ENCODE measurements at regions not wholly inside any gene's neighbourhood (a gene's known extent, or its start where the extent isn't known, plus 50 kb on each side); places are given as distances from the start of the nearest gene placed in this dataset.
"Not testable (repeated sequence)": the region's sequence is repeated elsewhere in the genome, so short reads cannot be mapped to it uniquely, and the experiment has no call there.

DNA sequence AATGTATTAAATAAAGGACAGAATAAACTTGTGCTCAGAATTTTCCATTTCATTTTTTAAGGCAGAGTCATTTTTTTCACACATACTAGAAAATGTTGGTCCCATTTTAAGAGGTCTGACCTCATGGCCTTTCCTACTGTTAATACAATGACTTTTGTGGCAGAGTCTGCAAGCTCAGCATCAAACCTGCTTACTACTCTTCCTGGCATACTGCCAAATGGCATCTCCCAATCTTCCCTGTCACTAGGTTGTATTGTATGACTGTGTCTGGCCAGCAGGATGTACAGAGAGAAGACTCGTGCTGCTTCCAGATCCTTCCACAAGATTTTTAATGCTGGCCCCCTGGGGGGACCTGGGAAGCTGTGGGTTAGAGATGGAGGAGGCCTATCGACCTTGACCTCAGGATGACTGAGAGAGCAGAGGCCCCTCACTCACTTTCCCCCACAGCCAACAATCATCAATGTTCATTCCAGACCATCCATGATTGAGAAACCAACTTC, 64.7 kb downstream of the BARX1 start:
- Histone ChIP-seq H3K36me3 (ENCODE audit: insufficient read depth, low read length, poor library complexity, severe bottlenecking) (no peaks in the 10 kb centered on the region), H3K27ac (ENCODE audit: low read depth, low read length, poor library complexity, severe bottlenecking) (no peak overlapping the region), H3K27me3 (replicated peaks; ENCODE audit: insufficient read depth, low read depth, low read length, poor library complexity) (no peaks in the 10 kb centered on the region), H3K4me3 (ENCODE audit: low read depth, low read length, poor library complexity, severe bottlenecking) (no peak overlapping the region), H3K4me1 (ENCODE audit: insufficient read depth, low read length, poor library complexity, severe bottlenecking) (no peaks in the 10 kb centered on the region), H3K9me3 (ENCODE audit: low read depth, low read length, poor library complexity, severe bottlenecking) (peaks cover 19% of the 10 kb centered on the region)
- CTCF ChIA-PET, result no interaction called here
- TF ChIP-seq, protein P1, sequence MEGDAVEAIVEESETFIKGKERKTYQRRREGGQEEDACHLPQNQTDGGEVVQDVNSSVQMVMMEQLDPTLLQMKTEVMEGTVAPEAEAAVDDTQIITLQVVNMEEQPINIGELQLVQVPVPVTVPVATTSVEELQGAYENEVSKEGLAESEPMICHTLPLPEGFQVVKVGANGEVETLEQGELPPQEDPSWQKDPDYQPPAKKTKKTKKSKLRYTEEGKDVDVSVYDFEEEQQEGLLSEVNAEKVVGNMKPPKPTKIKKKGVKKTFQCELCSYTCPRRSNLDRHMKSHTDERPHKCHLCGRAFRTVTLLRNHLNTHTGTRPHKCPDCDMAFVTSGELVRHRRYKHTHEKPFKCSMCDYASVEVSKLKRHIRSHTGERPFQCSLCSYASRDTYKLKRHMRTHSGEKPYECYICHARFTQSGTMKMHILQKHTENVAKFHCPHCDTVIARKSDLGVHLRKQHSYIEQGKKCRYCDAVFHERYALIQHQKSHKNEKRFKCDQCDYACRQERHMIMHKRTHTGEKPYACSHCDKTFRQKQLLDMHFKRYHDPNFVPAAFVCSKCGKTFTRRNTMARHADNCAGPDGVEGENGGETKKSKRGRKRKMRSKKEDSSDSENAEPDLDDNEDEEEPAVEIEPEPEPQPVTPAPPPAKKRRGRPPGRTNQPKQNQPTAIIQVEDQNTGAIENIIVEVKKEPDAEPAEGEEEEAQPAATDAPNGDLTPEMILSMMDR (conservative IDR thresholded peaks at IDR 0.05; ENCODE audit: low read depth, low read length), result no peak
- no peak for TF ChIP-seq EZH2 (IDR thresholded peaks at IDR 0.05; ENCODE audit: borderline replicate concordance, low read depth, low read length, poor library complexity, severe bottlenecking)
- intact Hi-C loops (cut with micrococcal nuclease; ENCODE audit: unreplicated experiment), result no loop called here
- POLR2A ChIA-PET (ENCODE audit: low non-redundant PET), result no interaction called here
- DNase-seq (ENCODE audit: low spot score), result no peak
- BruUV-seq (replicated peaks), result no TSS peak

DNA sequence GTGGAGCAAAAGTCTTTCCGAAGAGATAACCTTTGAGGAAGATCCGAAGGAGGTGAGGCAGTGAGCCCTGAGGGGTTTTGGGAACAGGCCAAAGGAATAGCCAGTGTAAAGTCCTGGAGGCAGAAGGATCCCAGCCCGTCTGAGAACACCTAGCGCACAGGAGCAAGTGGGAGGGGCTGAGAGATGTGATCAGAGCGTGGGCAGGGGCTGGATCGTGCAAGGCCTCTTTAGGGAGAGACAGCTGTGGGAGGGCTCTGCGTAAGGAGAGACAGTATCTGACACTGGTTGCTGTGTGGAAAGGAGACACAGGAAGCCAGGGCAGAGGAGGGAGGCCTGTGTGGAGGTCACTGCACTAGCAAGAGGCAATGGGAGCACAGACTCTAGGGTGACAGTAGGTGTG, 68.2 kb downstream of the BARX1 start:
- POLR2A ChIA-PET (ENCODE audit: low non-redundant PET), result no interaction called here
- H3K36me3 ChIP-seq (ENCODE audit: insufficient read depth, low read length, poor library complexity, severe bottlenecking), result no peaks in the 10 kb centered on the region
- DNase-seq (ENCODE audit: low spot score), result no peak
- CTCF ChIA-PET, result no interaction called here
- no TSS peak for BruUV-seq (replicated peaks)
- TF ChIP-seq, protein P1 (conservative IDR thresholded peaks at IDR 0.05; ENCODE audit: low read depth, low read length), result no peak
- TF ChIP-seq EZH2 (IDR thresholded peaks at IDR 0.05; ENCODE audit: borderline replicate concordance, low read depth, low read length, poor library complexity, severe bottlenecking), result no peak
- H3K27me3 ChIP-seq (replicated peaks; ENCODE audit: insufficient read depth, low read depth, low read length, poor library complexity), result no peaks in the 10 kb centered on the region
- peaks cover under 1% of the 10 kb centered on the region for H3K9me3 ChIP-seq (ENCODE audit: low read depth, low read length, poor library complexity, severe bottlenecking)
- H3K27ac ChIP-seq (ENCODE audit: low read depth, low read length, poor library complexity, severe bottlenecking), result no peak overlapping the region
- H3K4me3 ChIP-seq (ENCODE audit: low read depth, low read length, poor library complexity, severe bottlenecking), result no peak overlapping the region
- H3K4me1 ChIP-seq (ENCODE audit: insufficient read depth, low read length, poor library complexity, severe bottlenecking), result no peaks in the 10 kb centered on the region
- intact Hi-C loops (cut with micrococcal nuclease; ENCODE audit: unreplicated experiment), result no loop called here

DNA sequence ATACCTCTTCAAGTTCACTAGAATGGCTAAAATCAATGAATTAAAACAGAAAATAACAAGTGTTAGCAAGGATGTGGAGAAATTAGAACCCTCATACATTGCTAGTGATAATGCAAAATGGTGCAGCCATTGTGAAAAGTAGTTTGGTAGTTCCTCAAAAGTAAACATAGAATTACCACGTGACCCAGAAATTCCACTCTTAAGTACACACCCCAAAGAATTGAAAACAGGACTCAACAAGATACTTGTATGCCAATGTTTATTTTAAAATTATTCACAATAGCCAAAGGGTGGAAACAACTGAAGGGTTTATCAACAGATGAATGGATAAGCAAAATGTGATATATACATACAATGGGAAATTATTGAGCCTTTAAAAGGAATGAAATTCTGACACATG, 70.3 kb downstream of the BARX1 start:
- Histone ChIP-seq H3K27ac (ENCODE audit: low read depth, low read length, poor library complexity, severe bottlenecking) (no peak overlapping the region), H3K36me3 (ENCODE audit: insufficient read depth, low read length, poor library complexity, severe bottlenecking) (no peaks in the 10 kb centered on the region), H3K9me3 (ENCODE audit: low read depth, low read length, poor library complexity, severe bottlenecking) (no peaks in the 10 kb centered on the region), H3K4me3 (ENCODE audit: low read depth, low read length, poor library complexity, severe bottlenecking) (no peak overlapping the region), H3K4me1 (ENCODE audit: insufficient read depth, low read length, poor library complexity, severe bottlenecking) (no peaks in the 10 kb centered on the region), H3K27me3 (replicated peaks; ENCODE audit: insufficient read depth, low read depth, low read length, poor library complexity) (no peaks in the 10 kb centered on the region)
- no peak for DNase-seq (ENCODE audit: low spot score)
- intact Hi-C loops (cut with micrococcal nuclease; ENCODE audit: unreplicated experiment), result no loop called here
- TF ChIP-seq, protein P1 (conservative IDR thresholded peaks at IDR 0.05; ENCODE audit: low read depth, low read length), result no peak
- TF ChIP-seq EZH2 (IDR thresholded peaks at IDR 0.05; ENCODE audit: borderline replicate concordance, low read depth, low read length, poor library complexity, severe bottlenecking), result no peak
- no TSS peak for BruUV-seq (replicated peaks)
- CTCF ChIA-PET, result no interaction called here
- POLR2A ChIA-PET (ENCODE audit: low non-redundant PET), result no interaction called here

DNA sequence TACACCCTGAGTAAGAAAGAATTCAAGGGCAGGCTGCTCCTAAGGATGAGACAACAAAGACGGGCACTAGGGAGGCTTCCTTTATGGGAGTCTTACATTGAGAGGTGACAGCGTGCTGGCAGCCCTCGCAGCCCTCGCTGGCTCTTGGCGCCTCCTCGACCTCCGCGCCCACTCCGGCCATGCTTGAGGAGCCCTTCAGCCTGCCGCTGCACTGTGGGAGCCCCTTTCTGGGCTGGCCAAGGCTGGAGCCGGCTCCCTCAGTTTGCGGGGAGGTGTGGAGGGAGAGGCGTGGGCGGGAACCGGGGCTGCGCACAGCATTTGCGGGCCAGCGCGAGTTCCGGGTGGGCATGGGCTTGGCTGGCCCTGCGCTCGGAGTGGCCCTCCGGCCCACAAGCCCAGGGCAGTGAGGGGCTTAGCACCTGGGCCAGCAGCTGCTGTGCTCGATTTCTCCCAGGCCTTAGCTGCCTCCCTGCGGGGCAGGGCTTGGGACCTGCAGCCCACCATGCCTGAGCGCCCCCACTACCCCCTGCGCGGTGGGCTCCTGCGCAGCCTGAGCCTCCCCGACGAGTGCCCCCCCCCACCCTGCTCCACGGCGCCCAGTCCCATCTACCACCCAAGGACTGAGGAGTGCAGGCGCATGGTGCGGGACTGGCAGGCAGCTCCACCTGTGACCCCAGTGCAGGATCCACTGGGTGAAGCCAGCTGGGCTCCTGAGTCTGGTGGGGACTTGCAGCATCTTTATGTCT, 75.3 kb downstream of the BARX1 start:
- POLR2A ChIA-PET (ENCODE audit: low non-redundant PET); DNase-seq (ENCODE audit: low spot score); intact Hi-C loops (cut with micrococcal nuclease; ENCODE audit: unreplicated experiment): not testable (repeated sequence)

More for the DNA sequence above, 75.3 kb downstream of the BARX1 start:
- H3K27ac ChIP-seq (ENCODE audit: low read depth, low read length, poor library complexity, severe bottlenecking); H3K4me3 ChIP-seq (ENCODE audit: low read depth, low read length, poor library complexity, severe bottlenecking); H3K4me1 ChIP-seq (ENCODE audit: insufficient read depth, low read length, poor library complexity, severe bottlenecking); H3K27me3 ChIP-seq (replicated peaks; ENCODE audit: insufficient read depth, low read depth, low read length, poor library complexity); H3K36me3 ChIP-seq (ENCODE audit: insufficient read depth, low read length, poor library complexity, severe bottlenecking); CTCF ChIA-PET; BruUV-seq (replicated peaks): not testable (repeated sequence)
- H3K9me3 ChIP-seq (ENCODE audit: low read depth, low read length, poor library complexity, severe bottlenecking), result peaks cover 17% of the 10 kb centered on the region

Data from A673 (cell line).